Tibial nerve (tissue), 3 donors: ENCODE measurements at regions not wholly inside any gene's neighbourhood (a gene's known extent, or its start where the extent isn't known, plus 50 kb on each side); places are given as distances from the start of the nearest gene placed in this dataset.

Source experiments
- POLR2A ChIP-seq, 2 donors: fragments of 450-650 bp; IDR thresholded peaks; one replicate each; pipeline ENCODE4 v1.6.1; 2017; ENCODE audit warnings: antibody characterized with exemption in 2 of 2, mild to moderate bottlenecking in 2 of 2, moderate library complexity in 2 of 2
- TF ChIP-seq, protein P1 (sequence below), 5 experiments: fragments of 200-600 bp in 3 of 5; fragments of 450-650 bp in 2 of 5; sonication (generic) in 3 of 5; IDR thresholded peaks; one replicate each; pipeline ENCODE4 v1.5.1; 2016 to 2019; ENCODE audit warnings: antibody characterized with exemption in 5 of 5, mild to moderate bottlenecking in 3 of 5, moderate library complexity in 2 of 5

- TF ChIP-seq, protein P1, sequence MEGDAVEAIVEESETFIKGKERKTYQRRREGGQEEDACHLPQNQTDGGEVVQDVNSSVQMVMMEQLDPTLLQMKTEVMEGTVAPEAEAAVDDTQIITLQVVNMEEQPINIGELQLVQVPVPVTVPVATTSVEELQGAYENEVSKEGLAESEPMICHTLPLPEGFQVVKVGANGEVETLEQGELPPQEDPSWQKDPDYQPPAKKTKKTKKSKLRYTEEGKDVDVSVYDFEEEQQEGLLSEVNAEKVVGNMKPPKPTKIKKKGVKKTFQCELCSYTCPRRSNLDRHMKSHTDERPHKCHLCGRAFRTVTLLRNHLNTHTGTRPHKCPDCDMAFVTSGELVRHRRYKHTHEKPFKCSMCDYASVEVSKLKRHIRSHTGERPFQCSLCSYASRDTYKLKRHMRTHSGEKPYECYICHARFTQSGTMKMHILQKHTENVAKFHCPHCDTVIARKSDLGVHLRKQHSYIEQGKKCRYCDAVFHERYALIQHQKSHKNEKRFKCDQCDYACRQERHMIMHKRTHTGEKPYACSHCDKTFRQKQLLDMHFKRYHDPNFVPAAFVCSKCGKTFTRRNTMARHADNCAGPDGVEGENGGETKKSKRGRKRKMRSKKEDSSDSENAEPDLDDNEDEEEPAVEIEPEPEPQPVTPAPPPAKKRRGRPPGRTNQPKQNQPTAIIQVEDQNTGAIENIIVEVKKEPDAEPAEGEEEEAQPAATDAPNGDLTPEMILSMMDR (IDR thresholded peaks at IDR 0.05): no peak
- TF ChIP-seq POLR2A (IDR thresholded peaks at IDR 0.05): no peak
Measured at GRCh38 chr11:134674974-134675373, 262.9 kb upstream of the B3GAT1 start.
